Body of pancreas (tissue), 4 donors: ENCODE measurements at regions not wholly inside any gene's neighbourhood (a gene's known extent, or its start where the extent isn't known, plus 50 kb on each side); places are given as distances from the start of the nearest gene placed in this dataset.

Source experiments
- ATAC-seq: fragments of 150-250 bp; one replicate; pipeline ENCODE4 v1.9.1; 2016
- DNase-seq, 4 donors: peaks; one replicate each; pipeline ENCODE4 v3.0.0-alpha.2; 2019
- H3K27ac ChIP-seq, 4 donors: fragments of 200-600 bp; sonication (generic); 1 replicate in 3 of 4; 2 replicates in 1 of 4; pipeline versions ENCODE4 v1.5.1 to v1.6.1; 2016 to 2019; ENCODE audit warnings: mild to moderate bottlenecking in 1 of 4, mixed read lengths in 1 of 4, moderate library complexity in 1 of 4
- H3K27me3 ChIP-seq, 2 donors: fragments of 200-600 bp; sonication (generic); one replicate each; pipeline ENCODE4 v1.6.0; 2016; ENCODE audit warnings: mild to moderate bottlenecking in 1 of 2
- H3K36me3 ChIP-seq, 2 donors: fragments of 200-600 bp; sonication (generic); replicated peaks in 1 of 2; 2 replicates each; pipeline ENCODE4 v1.5.1; 2016; ENCODE audit warnings: low read depth in 2 of 2; ENCODE audit not compliant: insufficient read depth in 1 of 2
- H3K4me1 ChIP-seq: fragments of 200-600 bp; sonication (generic); one replicate; pipeline ENCODE4 v1.6.0; 2016
- H3K4me3 ChIP-seq, 2 donors: fragments of 200-600 bp; sonication (generic); 1 replicate in 1 of 2; 2 replicates in 1 of 2; pipeline ENCODE4 v1.5.1; 2016 to 2019
- H3K9me3 ChIP-seq, 3 donors: fragments of 200-600 bp; sonication (generic); 1 replicate in 2 of 3; 2 replicates in 1 of 3; pipeline ENCODE4 v1.5.1; 2016
- POLR2A ChIP-seq, 3 donors: fragments of 450-650 bp; IDR thresholded peaks; one replicate each; pipeline ENCODE4 v1.6.1; 2016; ENCODE audit warnings: antibody characterized with exemption in 3 of 3, mild to moderate bottlenecking in 2 of 3
- WGBS, 2 donors: methylation state at CpG; one replicate each; pipeline ENCODE4 v1.1.5; 2017; 5-methylcytosine and 5-hydroxymethylcytosine counted together
- intact Hi-C: fragments of 100-400 bp; cut with DNase I; formaldehyde crosslinking; loops from one replicate; pipeline ENCODE4 v1.15.1; 2023
- TF ChIP-seq, protein P1 (sequence below), 7 experiments: fragments of 450-650 bp in 4 of 7; fragments of 200-600 bp in 3 of 7; sonication (generic) in 3 of 7; IDR thresholded peaks; one replicate each; pipeline ENCODE4 v1.5.1; 2016 to 2019; ENCODE audit warnings: antibody characterized with exemption in 7 of 7

DNA sequence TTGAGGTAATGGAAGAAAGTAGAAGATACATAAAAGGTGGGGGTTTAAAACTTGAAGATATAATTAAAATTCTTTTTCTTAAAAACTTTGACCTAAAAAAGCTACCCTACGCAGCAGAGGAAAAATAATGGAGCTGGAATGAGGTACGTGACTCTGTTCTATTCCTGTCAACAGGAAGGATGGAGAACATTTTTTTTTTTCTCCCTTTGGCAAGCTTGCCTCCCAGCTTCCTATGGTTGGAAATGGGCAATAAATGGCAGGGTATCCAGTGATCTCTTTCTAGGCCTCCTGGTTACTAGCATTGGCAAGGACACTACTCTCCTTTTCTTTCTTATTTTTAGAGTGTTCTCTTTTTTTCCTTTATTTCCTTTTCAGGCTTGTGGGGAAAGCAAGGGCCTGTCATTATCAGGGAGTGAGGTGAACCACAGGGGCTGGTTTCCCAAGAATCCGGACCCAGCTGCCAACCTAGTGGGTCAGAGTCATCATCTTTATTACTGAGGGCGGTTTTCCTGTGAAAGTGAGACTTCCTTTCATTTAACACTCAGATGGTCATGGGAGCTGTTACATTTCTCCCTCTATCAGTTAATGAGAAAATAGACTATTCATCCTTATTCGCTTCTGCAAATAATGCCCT lies 224.6 kb downstream of the SPRY1 start:
- WGBS, 2 donors = 71 to 87% methylated on average over 5 of the region's 5 CpGs
- ATAC-seq = no peak

DNA sequence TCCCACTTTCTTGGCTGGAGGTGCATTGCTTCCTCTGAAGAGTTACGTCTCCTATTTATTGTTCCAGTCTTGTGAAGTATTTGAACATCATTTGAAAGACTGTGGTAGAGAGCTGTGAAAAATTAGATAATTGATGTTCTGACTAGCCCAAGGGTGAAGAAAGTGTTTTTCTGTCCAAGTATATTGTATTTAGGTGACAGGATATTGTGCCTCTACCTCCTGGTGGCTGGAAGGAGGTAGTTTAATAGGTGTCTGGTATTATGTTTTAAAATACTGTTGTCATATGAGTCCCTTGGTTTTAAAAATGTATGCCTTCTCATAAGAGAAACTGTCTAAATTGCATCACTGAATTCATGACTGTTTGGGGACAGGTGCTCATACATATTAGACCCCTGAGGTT lies 226.0 kb downstream of the SPRY1 start:
- intact Hi-C loops = no loop called here
- DNase-seq = no peak
- no peak for ATAC-seq
- Histone ChIP-seq H3K4me1 (no peaks in the 10 kb centered on the region), H3K36me3 (no peaks in the 10 kb centered on the region), H3K27me3 (no peaks in the 10 kb centered on the region), H3K9me3 (no peaks in the 10 kb centered on the region), H3K4me3 (no peak overlapping the region), H3K27ac (no peak overlapping the region)
- WGBS, 2 donors = 90 to 95% methylated on average over 1 of the region's 1 CpG
- TF ChIP-seq POLR2A (IDR thresholded peaks at IDR 0.05) = no peak
- TF ChIP-seq, protein P1, sequence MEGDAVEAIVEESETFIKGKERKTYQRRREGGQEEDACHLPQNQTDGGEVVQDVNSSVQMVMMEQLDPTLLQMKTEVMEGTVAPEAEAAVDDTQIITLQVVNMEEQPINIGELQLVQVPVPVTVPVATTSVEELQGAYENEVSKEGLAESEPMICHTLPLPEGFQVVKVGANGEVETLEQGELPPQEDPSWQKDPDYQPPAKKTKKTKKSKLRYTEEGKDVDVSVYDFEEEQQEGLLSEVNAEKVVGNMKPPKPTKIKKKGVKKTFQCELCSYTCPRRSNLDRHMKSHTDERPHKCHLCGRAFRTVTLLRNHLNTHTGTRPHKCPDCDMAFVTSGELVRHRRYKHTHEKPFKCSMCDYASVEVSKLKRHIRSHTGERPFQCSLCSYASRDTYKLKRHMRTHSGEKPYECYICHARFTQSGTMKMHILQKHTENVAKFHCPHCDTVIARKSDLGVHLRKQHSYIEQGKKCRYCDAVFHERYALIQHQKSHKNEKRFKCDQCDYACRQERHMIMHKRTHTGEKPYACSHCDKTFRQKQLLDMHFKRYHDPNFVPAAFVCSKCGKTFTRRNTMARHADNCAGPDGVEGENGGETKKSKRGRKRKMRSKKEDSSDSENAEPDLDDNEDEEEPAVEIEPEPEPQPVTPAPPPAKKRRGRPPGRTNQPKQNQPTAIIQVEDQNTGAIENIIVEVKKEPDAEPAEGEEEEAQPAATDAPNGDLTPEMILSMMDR (IDR thresholded peaks at IDR 0.05) = no peak

More for the DNA sequence above, 224.6 kb downstream of the SPRY1 start:
- no peak overlapping the region for H3K27ac ChIP-seq
- no peak overlapping the region for H3K4me3 ChIP-seq
- no peaks in the 10 kb centered on the region for H3K36me3 ChIP-seq
- no peaks in the 10 kb centered on the region for H3K9me3 ChIP-seq
- no peaks in the 10 kb centered on the region for H3K4me1 ChIP-seq
- H3K27me3 ChIP-seq = no peaks in the 10 kb centered on the region
- no peak for DNase-seq
- intact Hi-C loops = no loop called here
- TF ChIP-seq, protein P1 (IDR thresholded peaks at IDR 0.05) = no peak
- no peak for TF ChIP-seq POLR2A (IDR thresholded peaks at IDR 0.05)

DNA sequence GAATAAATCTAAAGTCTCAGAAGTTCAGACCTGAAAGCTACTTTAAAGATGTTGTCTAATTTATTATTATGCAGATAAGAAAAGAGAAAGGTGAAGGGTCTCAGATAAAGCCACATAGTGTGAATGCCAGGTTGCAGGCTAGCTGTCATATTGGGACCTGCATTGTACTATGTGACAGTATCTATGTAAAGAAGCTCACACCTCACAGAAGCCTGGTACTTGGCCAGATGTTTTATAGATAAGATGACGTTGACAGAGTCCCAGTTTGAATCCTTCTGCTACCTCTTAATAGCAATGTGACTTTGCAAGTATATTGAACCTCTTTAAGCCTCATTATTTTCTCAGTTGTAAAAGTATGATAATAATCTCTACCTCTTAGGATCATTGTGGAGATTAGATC lies 227.0 kb downstream of the SPRY1 start:
- 17 to 24% methylated on average over 1 of the region's 1 CpG for WGBS, 2 donors
- TF ChIP-seq, protein P1 (IDR thresholded peaks at IDR 0.05) = no peak
- TF ChIP-seq POLR2A (IDR thresholded peaks at IDR 0.05) = no peak
- Histone ChIP-seq H3K4me1 (no peaks in the 10 kb centered on the region), H3K4me3 (no peak overlapping the region), H3K27ac (no peak overlapping the region), H3K27me3 (no peaks in the 10 kb centered on the region), H3K36me3 (no peaks in the 10 kb centered on the region), H3K9me3 (no peaks in the 10 kb centered on the region)
- intact Hi-C loops = no loop called here
- no peak for DNase-seq
- no peak for ATAC-seq

DNA sequence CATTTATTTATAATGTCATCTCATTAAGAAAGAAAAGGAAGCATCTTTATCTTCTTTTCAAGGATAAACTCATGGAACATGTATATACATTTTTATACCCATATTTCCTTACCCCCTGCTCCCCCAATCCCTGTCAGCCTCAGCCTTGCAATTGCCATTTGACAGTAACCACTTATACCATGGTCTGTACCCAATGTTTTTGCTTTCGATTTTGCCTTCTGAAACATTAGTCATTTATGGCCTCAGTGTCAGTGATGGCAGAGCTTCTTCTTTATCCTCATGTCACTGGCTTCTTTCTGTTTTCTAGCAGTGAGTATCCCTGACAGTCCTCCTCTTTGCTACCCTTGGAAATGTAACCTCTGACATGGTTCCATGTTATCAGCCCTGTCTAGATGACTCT lies 228.4 kb downstream of the SPRY1 start:
- no peak for TF ChIP-seq POLR2A (IDR thresholded peaks at IDR 0.05)
- TF ChIP-seq, protein P1 (IDR thresholded peaks at IDR 0.05) = no peak
- H3K9me3 ChIP-seq = no peaks in the 10 kb centered on the region
- 63 to 75% methylated on average over 1 of the region's 1 CpG for WGBS, 2 donors
- ATAC-seq (no peak), DNase-seq (no peak)
- intact Hi-C loops = no loop called here
- H3K27ac ChIP-seq = no peak overlapping the region
- H3K4me1 ChIP-seq = no peaks in the 10 kb centered on the region
- H3K4me3 ChIP-seq = no peak overlapping the region
- no peaks in the 10 kb centered on the region for H3K36me3 ChIP-seq
- no peaks in the 10 kb centered on the region for H3K27me3 ChIP-seq

DNA sequence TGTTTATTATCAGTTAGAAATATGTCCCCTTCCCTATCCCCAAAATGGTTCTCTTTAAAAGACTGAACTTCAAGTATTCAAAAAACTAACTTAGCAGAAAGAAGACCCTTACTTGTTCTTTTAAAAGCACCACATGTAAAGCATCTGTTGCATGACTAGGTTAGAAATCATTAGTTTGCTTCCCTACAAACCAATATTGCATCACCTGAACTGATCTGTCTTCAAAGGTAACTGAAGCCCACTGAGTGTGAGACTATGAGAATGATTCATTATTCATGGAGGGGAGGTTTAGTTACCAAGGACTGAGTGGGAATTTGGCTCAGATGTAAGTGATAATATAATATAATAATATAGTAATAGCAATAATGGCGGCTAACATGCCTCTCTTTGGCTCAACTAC lies 231.7 kb downstream of the SPRY1 start:
- intact Hi-C loops = no loop called here
- no peak for TF ChIP-seq POLR2A (IDR thresholded peaks at IDR 0.05)
- TF ChIP-seq, protein P1 (IDR thresholded peaks at IDR 0.05) = no peak
- no peak for ATAC-seq
- H3K4me1 ChIP-seq = no peaks in the 10 kb centered on the region
- 91 to 100% methylated on average over 1 of the region's 1 CpG for WGBS, 2 donors
- H3K9me3 ChIP-seq = no peaks in the 10 kb centered on the region
- no peak overlapping the region for H3K4me3 ChIP-seq
- no peaks in the 10 kb centered on the region for H3K36me3 ChIP-seq
- DNase-seq = no peak
- H3K27ac ChIP-seq = no peak overlapping the region
- no peaks in the 10 kb centered on the region for H3K27me3 ChIP-seq
